HG03520 (cell line): ENCODE measurements at regions not wholly inside any gene's neighbourhood (a gene's known extent, or its start where the extent isn't known, plus 50 kb on each side); places are given as distances from the start of the nearest gene placed in this dataset.

Experiments
- ATAC-seq: cut with Tn5 transposase; IDR thresholded peaks from one replicate; pipeline ENCODE4 v1.9.1; 2021; ENCODE audit warnings: mild to moderate bottlenecking, moderate library complexity; ENCODE audit not compliant: unreplicated experiment

- no peak for ATAC-seq
These were observed 81.0 kb downstream of the QPCT start for GRCh38 chr2:37425408-37425807.

DNA sequence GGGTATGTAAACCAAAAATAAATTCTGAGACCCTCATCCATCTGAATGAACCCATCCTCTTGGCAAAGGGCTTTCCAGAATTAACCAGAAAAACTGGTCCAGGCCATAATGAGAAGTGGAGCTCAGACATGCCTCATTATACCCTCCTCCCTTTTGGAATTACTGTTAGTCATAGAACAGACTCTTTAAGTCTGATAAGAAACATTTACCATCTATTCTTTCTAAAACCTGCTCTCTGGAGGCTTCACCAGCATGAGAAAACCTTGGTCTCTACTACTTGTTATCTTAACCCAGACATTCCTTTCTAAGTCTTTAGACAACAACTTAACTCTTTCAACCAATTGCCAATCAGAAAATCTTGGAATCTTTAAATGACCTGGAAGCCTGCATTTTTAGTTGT, 82.8 kb downstream of the QPCT start:
- ATAC-seq, result no peak

DNA sequence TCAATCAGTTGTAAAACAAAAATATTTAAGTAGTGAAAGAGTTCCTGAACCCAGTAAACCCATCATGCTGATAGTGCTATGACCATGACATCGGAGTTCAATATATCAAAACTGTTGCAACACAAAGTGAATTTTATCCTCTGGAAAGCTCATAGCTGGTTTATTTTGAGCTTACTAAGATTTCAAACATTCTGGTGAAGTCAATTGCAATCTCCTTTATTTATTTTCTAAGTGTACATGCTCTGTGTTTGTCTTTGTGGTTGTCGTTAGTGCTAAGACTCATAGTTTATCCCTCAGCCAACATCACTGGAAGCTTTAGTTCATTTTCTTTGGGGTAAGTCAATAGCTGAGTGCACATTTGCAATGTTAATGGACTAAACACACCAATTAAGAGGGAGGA, 91.9 kb downstream of the QPCT start:
- ATAC-seq, result no peak

- ATAC-seq, result no peak
These were observed 94.8 kb downstream of the QPCT start for GRCh38 chr2:37439131-37439642.

DNA sequence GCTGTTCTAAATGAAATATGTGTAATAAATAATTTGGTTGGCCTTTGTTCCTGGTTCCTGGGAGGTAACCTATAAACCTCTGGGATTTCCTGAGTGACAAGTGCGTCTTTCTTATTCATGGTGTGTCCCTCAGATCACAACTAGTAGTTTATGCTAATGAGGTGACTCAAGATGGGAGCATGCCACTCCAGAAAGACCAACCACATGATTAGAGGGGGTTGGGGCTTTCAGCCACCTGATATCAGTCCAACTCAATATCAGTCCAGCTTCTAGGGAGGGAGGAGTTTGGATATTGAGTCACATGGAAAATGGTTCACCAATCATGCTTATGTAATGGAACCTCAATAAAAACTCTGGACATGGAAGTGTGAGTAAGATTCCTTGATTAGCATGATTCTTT, 96.6 kb downstream of the QPCT start:
- ATAC-seq, result no peak

DNA sequence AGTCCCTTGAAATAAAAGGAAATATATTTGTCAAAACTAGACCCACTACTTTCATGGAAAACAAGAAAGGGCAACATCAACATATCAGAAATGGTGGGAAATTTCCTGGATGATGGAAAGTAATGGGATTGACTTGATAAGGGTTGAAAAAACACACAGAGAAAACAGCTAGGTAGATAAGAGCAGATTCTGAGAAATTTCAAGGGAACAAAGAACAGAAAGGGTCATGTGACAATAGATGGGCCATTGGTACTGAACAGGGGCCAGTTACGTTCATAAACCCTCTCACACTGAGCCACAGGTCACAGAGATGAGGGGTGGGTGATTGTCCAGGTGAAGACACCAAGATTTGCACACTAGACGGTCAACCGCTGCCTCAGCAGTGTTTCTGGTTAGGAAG, 98.7 kb downstream of the QPCT start:
- no peak for ATAC-seq

DNA sequence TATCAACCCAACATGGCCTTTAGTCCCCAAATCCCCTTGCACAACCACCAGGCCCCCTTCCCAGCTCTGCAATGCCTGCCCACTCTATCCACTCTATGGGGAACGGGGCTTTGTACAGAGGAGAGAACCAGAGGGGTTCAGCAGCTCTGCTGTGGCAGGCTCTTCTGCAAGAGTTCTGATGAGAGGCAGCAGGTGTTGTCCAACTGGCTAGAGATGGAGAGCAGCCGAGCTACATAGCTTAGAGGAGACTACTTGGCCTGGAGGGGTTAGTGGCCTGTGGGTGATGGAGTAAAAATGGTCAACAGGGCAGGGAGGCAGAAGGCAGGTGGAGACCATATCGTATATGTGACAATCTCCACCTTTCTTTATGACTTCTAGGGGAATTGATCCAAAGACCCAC, 103.0 kb downstream of the QPCT start:
- no peak for ATAC-seq

DNA sequence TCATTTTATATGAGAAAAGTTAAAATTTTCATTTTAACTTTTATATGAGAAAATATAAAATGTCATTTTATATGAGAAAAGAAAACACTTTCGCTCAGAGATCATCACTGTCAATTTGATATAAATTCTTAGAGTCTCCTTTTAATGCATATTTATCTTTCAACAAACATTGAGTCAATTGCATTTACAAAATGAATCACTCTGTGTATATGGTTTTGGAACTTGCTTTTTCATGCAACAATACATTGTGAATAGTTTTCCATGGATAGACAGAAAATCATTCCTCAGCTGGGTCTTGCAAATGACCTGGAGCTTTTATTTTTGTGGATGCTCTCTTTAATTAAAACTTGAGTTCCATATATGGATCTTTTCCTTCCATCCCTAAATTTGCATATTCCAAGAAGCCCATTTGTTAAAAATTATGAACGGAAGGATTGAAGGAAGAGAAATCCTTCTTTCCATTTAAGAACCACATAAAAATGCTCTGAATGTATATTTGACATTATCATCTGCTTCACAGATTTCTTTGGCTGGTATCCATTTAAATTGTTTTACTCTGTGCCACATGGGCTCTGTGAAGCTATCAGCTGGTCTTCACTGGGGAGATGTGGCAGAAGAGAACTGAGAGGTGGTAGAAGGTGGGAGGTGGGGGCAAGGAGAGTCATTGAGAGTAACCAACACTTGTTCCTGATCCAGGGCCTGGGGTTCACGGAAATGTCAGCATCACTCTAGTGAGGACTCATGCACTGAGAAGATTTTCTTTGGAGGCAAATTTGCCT, 104.1 kb downstream of the QPCT start:
- no peak for ATAC-seq

DNA sequence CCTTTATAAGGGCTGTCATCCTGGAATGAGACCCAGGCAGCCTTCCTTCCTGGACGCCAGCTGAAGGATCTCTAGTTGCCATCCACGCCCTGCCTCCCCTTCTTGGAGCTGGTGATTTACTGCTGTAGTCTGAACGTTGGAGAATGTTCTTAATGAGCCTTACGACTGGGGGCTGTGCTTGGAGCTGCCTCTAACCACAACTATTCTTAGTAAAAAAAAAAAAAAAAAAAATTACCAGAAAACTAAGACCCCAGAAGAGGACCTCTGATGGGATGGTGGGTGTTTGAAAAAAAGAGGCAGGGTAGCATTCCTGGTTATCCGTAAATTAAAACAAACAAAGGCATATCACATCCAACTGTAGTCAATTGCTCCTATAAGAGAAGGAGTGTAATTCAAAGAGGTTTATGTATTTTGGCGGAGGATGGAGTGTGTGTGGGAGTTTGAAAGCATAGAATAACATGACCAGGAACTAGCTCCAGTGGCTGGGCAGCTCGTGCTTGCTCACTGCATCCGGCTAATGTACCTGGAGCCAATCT, 105.4 kb downstream of the QPCT start:
- no peak for ATAC-seq

DNA sequence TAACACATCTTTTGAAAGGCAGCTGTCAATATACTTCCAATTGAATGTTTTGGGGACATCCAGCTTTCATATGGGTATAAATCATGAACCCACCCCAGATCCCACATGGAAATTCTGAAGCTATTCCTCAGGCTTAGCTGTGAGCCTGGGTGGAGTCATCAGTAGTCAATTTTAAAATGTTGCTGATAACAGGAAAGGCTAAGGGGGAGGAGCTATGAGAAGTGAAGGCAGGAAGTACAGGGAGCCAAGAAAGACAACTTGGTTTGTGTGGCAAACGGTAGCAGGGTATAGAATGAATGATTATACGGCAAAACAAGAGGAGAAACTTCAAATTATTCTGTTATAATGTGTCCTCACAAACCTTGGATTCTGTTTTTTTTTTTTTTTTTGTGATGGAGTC, 108.6 kb downstream of the QPCT start:
- ATAC-seq, result no peak

GRCh38 chr2:37454851-37455762, 110.7 kb downstream of the QPCT start:
- no peak for ATAC-seq

GRCh38 chr2:37456479-37456878, 112.0 kb downstream of the QPCT start:
- ATAC-seq, result no peak

GRCh38 chr2:37457401-37457901, 113.0 kb downstream of the QPCT start:
- no peak for ATAC-seq

GRCh38 chr2:37458133-37458532, 113.7 kb downstream of the QPCT start:
- ATAC-seq, result no peak

DNA sequence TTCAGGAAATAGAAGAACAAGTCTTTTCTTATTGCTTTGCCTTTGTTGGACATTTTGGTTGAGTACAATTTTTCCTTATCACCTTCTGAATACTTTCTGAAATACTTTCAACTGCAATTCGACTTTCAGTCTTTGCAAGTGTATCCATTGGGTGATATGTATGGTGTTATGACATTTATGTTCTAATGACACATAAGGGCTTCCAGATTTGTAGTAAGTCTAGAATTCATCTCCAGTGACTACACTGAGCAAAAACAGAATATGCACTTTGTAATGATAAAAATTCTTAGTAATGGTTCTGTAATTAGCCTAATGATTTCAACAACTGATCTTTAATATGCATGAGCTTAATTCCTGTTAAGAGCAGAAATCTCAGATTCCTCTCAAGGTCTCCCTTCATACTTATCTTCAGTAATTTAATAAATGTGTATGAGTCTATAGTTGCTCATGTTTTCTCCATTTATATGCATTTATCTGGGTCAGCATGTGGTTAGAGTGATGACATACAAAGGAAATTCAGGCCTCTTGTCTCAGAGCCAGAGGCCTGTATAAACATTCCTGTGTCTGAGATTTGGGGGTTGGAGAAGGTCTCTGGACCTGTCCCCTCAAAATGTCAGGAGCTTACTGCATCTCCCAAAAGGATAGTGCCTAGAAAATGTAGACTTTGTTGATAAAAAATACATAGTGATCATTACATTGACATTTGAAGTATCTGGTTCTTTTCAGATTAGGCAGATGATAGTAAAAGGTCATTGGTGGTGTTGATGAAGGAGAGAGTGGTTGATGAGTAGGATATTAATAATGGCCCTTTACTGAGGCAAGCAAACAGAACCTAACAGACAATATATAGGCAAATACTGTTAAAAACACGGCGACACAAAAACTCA, 114.9 kb downstream of the QPCT start:
- no peak for ATAC-seq

DNA sequence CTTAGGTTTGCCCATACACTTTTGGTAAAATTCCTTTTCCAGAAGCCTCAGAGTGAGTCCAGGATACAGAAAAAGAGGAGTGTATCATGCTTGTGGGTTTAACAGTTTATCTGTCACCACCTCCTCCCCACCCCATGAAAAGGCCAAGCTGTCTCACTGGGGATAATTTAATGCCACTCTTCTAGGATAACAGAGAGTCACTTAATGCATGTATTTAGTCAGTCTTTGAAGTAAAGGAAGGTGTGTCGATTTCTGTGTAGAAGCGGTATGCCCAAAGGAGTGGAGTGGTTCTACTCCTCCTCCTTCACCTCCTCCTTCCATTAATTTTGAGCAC, 116.4 kb downstream of the QPCT start:
- no peak for ATAC-seq

GRCh38 chr2:37464067-37464466, 119.6 kb downstream of the QPCT start:
- ATAC-seq, result no peak

GRCh38 chr2:37466533-37467222, 122.2 kb downstream of the QPCT start:
- ATAC-seq, result no peak

DNA sequence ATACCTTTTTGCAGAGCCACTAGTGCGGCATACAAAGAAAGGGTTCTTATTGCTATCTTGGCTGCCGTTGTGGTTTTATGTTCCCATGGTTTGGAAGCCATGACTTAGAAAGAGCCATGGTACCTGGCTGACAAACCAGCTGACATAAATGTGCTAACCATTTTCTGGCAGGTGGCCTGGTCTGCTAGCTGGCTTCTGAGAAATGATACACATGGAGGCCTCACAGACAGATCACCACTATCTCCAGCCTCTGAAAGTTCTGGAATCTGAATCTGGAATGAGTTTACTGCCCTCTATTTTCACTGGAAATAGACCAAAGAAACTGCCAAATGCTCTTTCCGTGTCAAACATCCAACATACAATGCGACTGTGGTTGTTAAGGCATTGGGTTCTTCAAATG, 123.7 kb downstream of the QPCT start:
- no peak for ATAC-seq

DNA sequence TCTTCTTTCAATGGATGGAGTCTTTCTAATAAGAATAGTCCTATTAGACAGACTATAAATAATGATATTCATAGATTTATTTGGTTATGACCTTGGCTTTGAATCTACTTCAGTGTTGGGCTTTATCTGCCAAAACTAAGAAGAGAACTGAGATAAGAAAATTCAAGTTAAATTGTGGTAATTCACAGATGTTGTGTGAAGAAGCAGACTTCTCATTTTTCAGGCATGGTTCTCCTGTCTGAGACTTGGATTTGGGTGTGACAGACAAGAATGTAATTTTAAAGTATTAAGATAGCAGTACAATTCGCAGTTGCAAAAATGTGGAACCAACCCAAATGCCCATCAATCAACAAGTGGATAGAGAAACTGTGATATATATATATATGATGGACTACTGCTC, 124.7 kb downstream of the QPCT start:
- ATAC-seq, result no peak
